HG02981 (cell line): ENCODE measurements at regions not wholly inside any gene's neighbourhood (a gene's known extent, or its start where the extent isn't known, plus 50 kb on each side); places are given as distances from the start of the nearest gene placed in this dataset.
A peak's percentile ranks its signal among the peaks of the same experiment; 100 is the strongest.

ENCODE experiments used
- ATAC-seq: cut with Tn5 transposase; IDR thresholded peaks from one replicate; pipeline ENCODE4 v1.9.1; 2021; ENCODE audit warnings: mild to moderate bottlenecking, moderate library complexity; ENCODE audit not compliant: unreplicated experiment

GRCh38 chr2:105573910-105574655, 170.6 kb upstream of the NCK2 start:
- no peak for ATAC-seq

GRCh38 chr2:105573490-105573889, 171.2 kb upstream of the NCK2 start:
- no peak for ATAC-seq

- ATAC-seq: no peak
These were observed 172.7 kb upstream of the FHL2 start for GRCh38 chr2:105571445-105571987.

- ATAC-seq: no peak
These were observed 171.9 kb upstream of the FHL2 start for GRCh38 chr2:105570757-105571156.

GRCh38 chr2:105570326-105570725, 171.5 kb upstream of the FHL2 start:
- no peak for ATAC-seq

GRCh38 chr2:105569606-105570005, 170.8 kb upstream of the FHL2 start:
- ATAC-seq: no peak

- no peak for ATAC-seq
These were observed 169.2 kb upstream of the FHL2 start for GRCh38 chr2:105567996-105568494.

- no peak for ATAC-seq
These were observed 164.3 kb upstream of the FHL2 start for GRCh38 chr2:105563000-105563719.

GRCh38 chr2:105561401-105561800, 162.6 kb upstream of the FHL2 start:
- no peak for ATAC-seq

- ATAC-seq: no peak
These were observed 161.3 kb upstream of the FHL2 start for GRCh38 chr2:105560157-105560556.

- no peak for ATAC-seq
These were observed 158.4 kb upstream of the FHL2 start for GRCh38 chr2:105557021-105557920.

GRCh38 chr2:105556366-105556765, 157.5 kb upstream of the FHL2 start:
- ATAC-seq: no peak

- ATAC-seq: no peak
These were observed 155.4 kb upstream of the FHL2 start for GRCh38 chr2:105554235-105554634.

- ATAC-seq: no peak
These were observed 154.8 kb upstream of the FHL2 start for GRCh38 chr2:105553538-105554196.

- no peak for ATAC-seq
These were observed 147.8 kb upstream of the FHL2 start for GRCh38 chr2:105546628-105546974.

- ATAC-seq: peak; percentile 61
These were observed 147.1 kb upstream of the FHL2 start for GRCh38 chr2:105545730-105546627.

- no peak for ATAC-seq
These were observed 145.9 kb upstream of the FHL2 start for GRCh38 chr2:105544591-105545377.

GRCh38 chr2:105541189-105542050, 142.6 kb upstream of the FHL2 start:
- ATAC-seq: no peak
